Gastroesophageal sphincter (tissue), 4 donors: ENCODE measurements at regions not wholly inside any gene's neighbourhood (a gene's known extent, or its start where the extent isn't known, plus 50 kb on each side); places are given as distances from the start of the nearest gene placed in this dataset.

Experiments used
- ATAC-seq: fragments of 150-250 bp; one replicate; pipeline ENCODE4 v1.9.1; 2016; ENCODE audit warnings: mild to moderate bottlenecking, moderate library complexity
- H3K27ac ChIP-seq, 4 donors: fragments of 200-600 bp; sonication (generic) in 3 of 4; 1 replicate in 3 of 4; 2 replicates in 1 of 4; pipeline ENCODE4 v1.5.1; 2016 to 2019
- H3K27me3 ChIP-seq: fragments of 200-600 bp; sonication (generic); one replicate; pipeline ENCODE4 v1.5.1; 2019
- H3K36me3 ChIP-seq, 2 donors: fragments of 200-600 bp; sonication (generic); one replicate each; pipeline ENCODE4 v1.5.1; 2019; ENCODE audit warnings: control low read depth in 1 of 2
- H3K4me1 ChIP-seq, 3 donors: fragments of 200-600 bp; sonication (generic); 1 replicate in 2 of 3; 2 replicates in 1 of 3; pipeline ENCODE4 v1.5.1; 2016 to 2019; ENCODE audit warnings: control low read depth in 2 of 3
- H3K4me3 ChIP-seq, 2 donors: fragments of 200-600 bp; sonication (generic); one replicate each; pipeline ENCODE4 v1.5.1; 2019; ENCODE audit warnings: mild to moderate bottlenecking in 1 of 2, moderate library complexity in 1 of 2
- H3K9me3 ChIP-seq, 3 donors: fragments of 200-600 bp; sonication (generic); one replicate each; pipeline ENCODE4 v1.5.1; 2017 to 2019; ENCODE audit warnings: control low read depth in 2 of 3
- EP300 ChIP-seq: sonication (generic); formaldehyde crosslinking; IDR thresholded peaks from one replicate; pipeline ENCODE4 v1.6.1; 2017; ENCODE audit warnings: antibody characterized with exemption, mild to moderate bottlenecking
- POLR2A ChIP-seq, 2 donors: fragments of 450-650 bp; IDR thresholded peaks; one replicate each; pipeline ENCODE4 v1.6.1; 2017; ENCODE audit warnings: antibody characterized with exemption in 2 of 2, mild to moderate bottlenecking in 2 of 2, moderate library complexity in 1 of 2
- POLR2AphosphoS5 ChIP-seq: sonication (generic); formaldehyde crosslinking; IDR thresholded peaks from one replicate; pipeline ENCODE4 v1.6.1; 2017; ENCODE audit warnings: antibody characterized with exemption
- WGBS, 2 donors: methylation state at CpG; one replicate each; pipeline ENCODE4 v1.1.5; 2018; ENCODE audit warnings: low coverage in 1 of 2; 5-methylcytosine and 5-hydroxymethylcytosine counted together
- TF ChIP-seq, protein P1 (sequence below), 4 experiments: fragments of 200-600 bp in 2 of 4; fragments of 450-650 bp in 2 of 4; sonication (generic) in 1 of 4; IDR thresholded peaks; one replicate each; pipeline ENCODE4 v1.5.1; 2017 to 2019; ENCODE audit warnings: antibody characterized with exemption in 4 of 4, mild to moderate bottlenecking in 2 of 4, moderate library complexity in 2 of 4

DNA sequence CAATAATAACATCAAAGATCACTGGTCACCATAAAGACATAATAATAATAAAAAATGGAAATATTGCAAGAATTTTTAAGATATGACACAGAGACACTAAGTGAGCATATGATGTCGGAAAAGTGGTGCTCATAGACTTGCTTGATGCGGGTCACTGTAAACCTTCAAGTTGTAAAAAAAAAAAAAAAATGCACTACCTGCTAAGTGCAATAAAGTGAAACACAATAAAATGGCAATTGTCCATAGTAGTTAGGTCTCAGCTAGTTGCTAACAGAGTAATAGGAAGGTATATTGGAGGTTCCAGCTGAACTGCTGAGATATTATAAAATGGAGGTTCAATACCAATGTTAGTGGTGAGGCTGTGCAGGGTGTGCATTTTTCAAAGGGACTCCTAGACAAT lies 146.6 kb upstream of the MRPS22 start:
- WGBS, 2 donors = 91 to 100% methylated on average over 2 of the region's 2 CpGs
- H3K4me3 ChIP-seq = no peak overlapping the region
- TF ChIP-seq, protein P1, sequence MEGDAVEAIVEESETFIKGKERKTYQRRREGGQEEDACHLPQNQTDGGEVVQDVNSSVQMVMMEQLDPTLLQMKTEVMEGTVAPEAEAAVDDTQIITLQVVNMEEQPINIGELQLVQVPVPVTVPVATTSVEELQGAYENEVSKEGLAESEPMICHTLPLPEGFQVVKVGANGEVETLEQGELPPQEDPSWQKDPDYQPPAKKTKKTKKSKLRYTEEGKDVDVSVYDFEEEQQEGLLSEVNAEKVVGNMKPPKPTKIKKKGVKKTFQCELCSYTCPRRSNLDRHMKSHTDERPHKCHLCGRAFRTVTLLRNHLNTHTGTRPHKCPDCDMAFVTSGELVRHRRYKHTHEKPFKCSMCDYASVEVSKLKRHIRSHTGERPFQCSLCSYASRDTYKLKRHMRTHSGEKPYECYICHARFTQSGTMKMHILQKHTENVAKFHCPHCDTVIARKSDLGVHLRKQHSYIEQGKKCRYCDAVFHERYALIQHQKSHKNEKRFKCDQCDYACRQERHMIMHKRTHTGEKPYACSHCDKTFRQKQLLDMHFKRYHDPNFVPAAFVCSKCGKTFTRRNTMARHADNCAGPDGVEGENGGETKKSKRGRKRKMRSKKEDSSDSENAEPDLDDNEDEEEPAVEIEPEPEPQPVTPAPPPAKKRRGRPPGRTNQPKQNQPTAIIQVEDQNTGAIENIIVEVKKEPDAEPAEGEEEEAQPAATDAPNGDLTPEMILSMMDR (IDR thresholded peaks at IDR 0.05) = no peak
- TF ChIP-seq EP300 (no peak), POLR2AphosphoS5 (no peak), POLR2A (IDR thresholded peaks at IDR 0.05) (no peak)

GRCh38 chr3:139198186-139198585 lies 145.6 kb upstream of the MRPS22 start:
- Histone ChIP-seq H3K27me3 (no peaks in the 10 kb centered on the region), H3K4me3 (no peak overlapping the region), H3K4me1 (peaks cover 0 to 8% (median 0%) of the 10 kb centered on the region in 3 donors), H3K36me3 (no peaks in the 10 kb centered on the region), H3K9me3 (peaks cover 0 to 21% (median 0%) of the 10 kb centered on the region in 3 donors), H3K27ac (no peak overlapping the region)
- no peak for ATAC-seq
- TF ChIP-seq POLR2AphosphoS5 (no peak), EP300 (no peak), POLR2A (IDR thresholded peaks at IDR 0.05) (no peak)
- TF ChIP-seq, protein P1 (IDR thresholded peaks at IDR 0.05) = no peak
- 71% methylated on average over 1 of the region's 2 CpGs; no CpG with 5 or more reads in 1 of the 2 donors for WGBS, 2 donors

More for the DNA sequence above, 146.6 kb upstream of the MRPS22 start:
- H3K27ac ChIP-seq = no peak overlapping the region
- no peaks in the 10 kb centered on the region for H3K36me3 ChIP-seq
- H3K27me3 ChIP-seq = no peaks in the 10 kb centered on the region
- peaks cover 0 to 8% (median 0%) of the 10 kb centered on the region in 3 donors for H3K4me1 ChIP-seq
- no peak for ATAC-seq
- peaks cover 0 to 21% (median 0%) of the 10 kb centered on the region in 3 donors for H3K9me3 ChIP-seq

- no peaks in the 10 kb centered on the region for H3K36me3 ChIP-seq
- ATAC-seq = no peak
- no peaks in the 10 kb centered on the region for H3K27me3 ChIP-seq
- WGBS, 2 donors = 83 to 100% methylated on average over 1 to 2 of the region's 2 CpGs
- H3K4me1 ChIP-seq = peaks cover 0 to 8% (median 0%) of the 10 kb centered on the region in 3 donors
- H3K9me3 ChIP-seq = peaks cover 0 to 21% (median 0%) of the 10 kb centered on the region in 3 donors
- H3K4me3 ChIP-seq = no peak overlapping the region
- TF ChIP-seq EP300 = no peak
- TF ChIP-seq, protein P1 (IDR thresholded peaks at IDR 0.05) = no peak
- no peak overlapping the region for H3K27ac ChIP-seq
These were observed 144.9 kb upstream of the MRPS22 start for GRCh38 chr3:139198929-139199328.

GRCh38 chr3:139199421-139200010 lies 144.3 kb upstream of the MRPS22 start:
- Histone ChIP-seq H3K27ac (no peak overlapping the region), H3K36me3 (no peaks in the 10 kb centered on the region), H3K27me3 (no peaks in the 10 kb centered on the region), H3K4me3 (no peak overlapping the region), H3K9me3 (peaks cover 0 to 21% (median 0%) of the 10 kb centered on the region in 3 donors), H3K4me1 (peaks cover 0 to 8% (median 0%) of the 10 kb centered on the region in 3 donors)
- no peak for TF ChIP-seq EP300
- no peak for TF ChIP-seq POLR2AphosphoS5
- TF ChIP-seq POLR2A (IDR thresholded peaks at IDR 0.05) = no peak
- TF ChIP-seq, protein P1 (IDR thresholded peaks at IDR 0.05) = no peak
- ATAC-seq = no peak
- WGBS, 2 donors = 14 to 22% methylated on average over 3 of the region's 3 CpGs
